Effector CD4-positive, alpha-beta T cell (primary cell): ENCODE measurements at regions not wholly inside any gene's neighbourhood (a gene's known extent, or its start where the extent isn't known, plus 50 kb on each side); places are given as distances from the start of the nearest gene placed in this dataset.

Experiments
- DNase-seq: peaks from one replicate; pipeline ENCODE4 v3.0.0-alpha.2; 2020

GRCh38 chr2:6644261-6644660 lies 221.4 kb downstream of the CMPK2 start:
- no peak for DNase-seq

GRCh38 chr2:6645004-6645403 lies 220.7 kb downstream of the CMPK2 start:
- no peak for DNase-seq

GRCh38 chr2:6645672-6646071 lies 220.0 kb downstream of the CMPK2 start:
- no peak for DNase-seq

- DNase-seq, result no peak
Measured at GRCh38 chr2:6647046-6647445, 218.7 kb downstream of the CMPK2 start.

- no peak for DNase-seq
Measured at GRCh38 chr2:6648596-6649247, 217.0 kb downstream of the CMPK2 start.

GRCh38 chr2:6650311-6650710 lies 215.4 kb downstream of the CMPK2 start:
- DNase-seq, result no peak

GRCh38 chr2:6652251-6652650 lies 213.5 kb downstream of the CMPK2 start:
- DNase-seq, result no peak

- no peak for DNase-seq
Measured at GRCh38 chr2:6653281-6653750, 212.4 kb downstream of the CMPK2 start.

- DNase-seq, result no peak
Measured at GRCh38 chr2:6654279-6654678, 211.4 kb downstream of the CMPK2 start.

GRCh38 chr2:6656633-6657032 lies 209.1 kb downstream of the CMPK2 start:
- DNase-seq, result no peak

GRCh38 chr2:6657136-6657535 lies 208.6 kb downstream of the CMPK2 start:
- no peak for DNase-seq

GRCh38 chr2:6657855-6658254 lies 207.9 kb downstream of the CMPK2 start:
- no peak for DNase-seq

GRCh38 chr2:6664332-6665061 lies 201.2 kb downstream of the CMPK2 start:
- no peak for DNase-seq

GRCh38 chr2:6665093-6666045 lies 200.3 kb downstream of the CMPK2 start:
- no peak for DNase-seq

- no peak for DNase-seq
Measured at GRCh38 chr2:6667326-6667725, 198.4 kb downstream of the CMPK2 start.

- DNase-seq, result no peak
Measured at GRCh38 chr2:6671913-6672312, 193.8 kb downstream of the CMPK2 start.

- DNase-seq, result no peak
Measured at GRCh38 chr2:6674381-6674780, 191.3 kb downstream of the CMPK2 start.

- no peak for DNase-seq
Measured at GRCh38 chr2:6675791-6676190, 189.9 kb downstream of the CMPK2 start.

- DNase-seq, result no peak
Measured at GRCh38 chr2:6676241-6676640, 189.5 kb downstream of the CMPK2 start.

- no peak for DNase-seq
Measured at GRCh38 chr2:6676776-6677175, 188.9 kb downstream of the CMPK2 start.

GRCh38 chr2:6679471-6679870 lies 186.2 kb downstream of the CMPK2 start:
- no peak for DNase-seq

GRCh38 chr2:6683516-6683915 lies 182.2 kb downstream of the CMPK2 start:
- DNase-seq, result no peak

- no peak for DNase-seq
Measured at GRCh38 chr2:6685447-6685846, 180.3 kb downstream of the CMPK2 start.
